Cardiac septum (tissue), 1 donor: ENCODE measurements at regions not wholly inside any gene's neighbourhood (a gene's known extent, or its start where the extent isn't known, plus 50 kb on each side); places are given as distances from the start of the nearest gene placed in this dataset.
"Not testable (repeated sequence)": the region's sequence is repeated elsewhere in the genome, so short reads cannot be mapped to it uniquely, and the experiment has no call there.

ENCODE experiments used
- DNase-seq: peaks from one replicate; pipeline ENCODE4 v3.0.0-alpha.2; 2020; ENCODE audit warnings: low spot score
- intact Hi-C: fragments of 100-400 bp; cut with DNase I; formaldehyde crosslinking; loops from one replicate; pipeline ENCODE4 v1.14.0; 2022
- donor health status: DM: no; HTN: no; CAD: no.

GRCh38 chr11:90732486-90732885 is 509.6 kb upstream of the CHORDC1 start:
- no peak for DNase-seq
- intact Hi-C loops = no loop called here

- intact Hi-C loops = no loop called here
- DNase-seq = no peak
Measured at GRCh38 chr11:90723475-90723874, 500.6 kb upstream of the CHORDC1 start.

GRCh38 chr11:90722552-90723190 is 499.8 kb upstream of the CHORDC1 start:
- DNase-seq = no peak
- intact Hi-C loops = no loop called here

- intact Hi-C loops = no loop called here
- DNase-seq = no peak
Measured at GRCh38 chr11:90717522-90717921, 494.7 kb upstream of the CHORDC1 start.

GRCh38 chr11:90705661-90706060 is 482.8 kb upstream of the CHORDC1 start:
- DNase-seq = no peak
- intact Hi-C loops = no loop called here

GRCh38 chr11:90704510-90704909 is 481.7 kb upstream of the CHORDC1 start:
- intact Hi-C loops = no loop called here
- no peak for DNase-seq

GRCh38 chr11:90701716-90702115 is 478.9 kb upstream of the CHORDC1 start:
- no peak for DNase-seq
- intact Hi-C loops = no loop called here

GRCh38 chr11:90700789-90701439 is 478.1 kb upstream of the CHORDC1 start:
- intact Hi-C loops = no loop called here

GRCh38 chr11:90699791-90700400 is 477.0 kb upstream of the CHORDC1 start:
- DNase-seq = no peak
- intact Hi-C loops = no loop called here

More at GRCh38 chr11:90700789-90701439, 478.1 kb upstream of the CHORDC1 start:
- DNase-seq = no peak

- no peak for DNase-seq
- intact Hi-C loops = no loop called here
Measured at GRCh38 chr11:90698238-90698637, 475.4 kb upstream of the CHORDC1 start.

- intact Hi-C loops, DNase-seq: not testable (repeated sequence)
Measured at GRCh38 chr11:90675496-90675895, 452.6 kb upstream of the CHORDC1 start.

GRCh38 chr11:90669094-90669493 is 446.2 kb upstream of the CHORDC1 start:
- no peak for DNase-seq
- intact Hi-C loops = no loop called here

- intact Hi-C loops = no loop called here
- DNase-seq = no peak
Measured at GRCh38 chr11:90668502-90668901, 445.7 kb upstream of the CHORDC1 start.

- intact Hi-C loops = no loop called here
- no peak for DNase-seq
Measured at GRCh38 chr11:90661233-90661632, 438.4 kb upstream of the CHORDC1 start.

GRCh38 chr11:90656171-90656570 is 433.3 kb upstream of the CHORDC1 start:
- intact Hi-C loops = no loop called here
- DNase-seq = no peak

GRCh38 chr11:90650153-90650552 is 427.3 kb upstream of the CHORDC1 start:
- intact Hi-C loops = no loop called here
- DNase-seq = no peak

- intact Hi-C loops = no loop called here
- DNase-seq = no peak
Measured at GRCh38 chr11:90646706-90647105, 423.9 kb upstream of the CHORDC1 start.

GRCh38 chr11:90646266-90646665 is 423.4 kb upstream of the CHORDC1 start:
- intact Hi-C loops = no loop called here
- no peak for DNase-seq

GRCh38 chr11:90639461-90639993 is 416.7 kb upstream of the CHORDC1 start:
- intact Hi-C loops = no loop called here
- no peak for DNase-seq

- intact Hi-C loops = no loop called here
- DNase-seq = no peak
Measured at GRCh38 chr11:90635886-90636285, 413.0 kb upstream of the CHORDC1 start.

- intact Hi-C loops = no loop called here
- DNase-seq = no peak
Measured at GRCh38 chr11:90635151-90635550, 412.3 kb upstream of the CHORDC1 start.
